GM23248 (cell line): ENCODE measurements at regions not wholly inside any gene's neighbourhood (a gene's known extent, or its start where the extent isn't known, plus 50 kb on each side); places are given as distances from the start of the nearest gene placed in this dataset.

Source experiments
- EZH2 ChIP-seq: fragments of 200-600 bp; sonication (generic); IDR thresholded peaks from 2 replicates; pipeline ENCODE4 v1.6.1; 2018; ENCODE audit warnings: antibody characterized with exemption, mild to moderate bottlenecking; ENCODE audit not compliant: insufficient read depth, poor library complexity, severe bottlenecking
- EZH2phosphoT487 ChIP-seq: fragments of 200-600 bp; sonication (generic); IDR thresholded peaks from 2 replicates; pipeline ENCODE4 v1.6.1; 2018; ENCODE audit warnings: antibody characterized with exemption, moderate library complexity, mild to moderate bottlenecking, low read depth; ENCODE audit not compliant: insufficient read depth

DNA sequence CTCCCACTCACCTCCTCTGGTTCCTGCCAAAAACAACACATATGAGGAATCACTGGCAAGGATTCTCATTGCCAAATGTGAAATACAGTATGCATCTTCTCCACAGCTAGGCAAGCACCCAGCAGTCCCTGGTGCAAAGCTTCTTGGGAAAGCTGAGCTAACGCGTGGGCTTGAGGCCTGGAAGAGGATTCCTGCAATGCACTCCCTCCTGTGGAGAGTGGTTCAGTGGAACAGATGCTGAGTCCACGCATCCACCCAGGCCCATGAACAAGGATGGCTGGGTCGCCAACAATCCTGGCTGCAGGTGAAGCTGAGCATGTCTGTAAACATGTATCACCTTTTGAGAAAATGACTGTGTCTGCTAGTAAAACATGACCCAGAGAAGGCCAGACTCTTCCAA, 113.2 kb upstream of the CHST15 start:
- no peak for TF ChIP-seq EZH2
- TF ChIP-seq EZH2phosphoT487, result no peak
